ENCODE measurements at regions not wholly inside any gene's neighbourhood (a gene's known extent, or its start where the extent isn't known, plus 50 kb on each side); places are given as distances from the start of the nearest gene placed in this dataset.

GRCh38 chr5:168013546-168013945 is 277.9 kb upstream of the WWC1 start:
- H3K4me3 ChIP-seq (ENCODE audit: low read depth, low read length) = no peak overlapping the region
- no peak for FAIRE-seq
- no peaks in the 10 kb centered on the region for H3K36me3 ChIP-seq (ENCODE audit: control insufficient read depth, insufficient read depth, low read length)
- no peak for DNase-seq (ENCODE audit: low read depth)
- TF ChIP-seq CTCF (IDR thresholded peaks at IDR 0.05; ENCODE audit: insufficient read depth, low read length, severe bottlenecking) = no peak
- no peaks in the 10 kb centered on the region for H3K27me3 ChIP-seq (ENCODE audit: control insufficient read depth, insufficient read depth, low read length)

- FAIRE-seq = no peak
- no peaks in the 10 kb centered on the region for H3K27me3 ChIP-seq (ENCODE audit: control insufficient read depth, insufficient read depth, low read length)
- no peaks in the 10 kb centered on the region for H3K36me3 ChIP-seq (ENCODE audit: control insufficient read depth, insufficient read depth, low read length)
- no peak overlapping the region for H3K4me3 ChIP-seq (ENCODE audit: low read depth, low read length)
- DNase-seq (ENCODE audit: low read depth) = no peak
- no peak for TF ChIP-seq CTCF (IDR thresholded peaks at IDR 0.05; ENCODE audit: insufficient read depth, low read length, severe bottlenecking)
Measured at GRCh38 chr5:168014433-168015123, 276.9 kb upstream of the WWC1 start.

GRCh38 chr5:168015506-168015905 is 275.9 kb upstream of the WWC1 start:
- DNase-seq (ENCODE audit: low read depth) (no peak), FAIRE-seq (no peak)
- H3K36me3 ChIP-seq (ENCODE audit: control insufficient read depth, insufficient read depth, low read length) = no peaks in the 10 kb centered on the region
- no peak overlapping the region for H3K4me3 ChIP-seq (ENCODE audit: low read depth, low read length)
- H3K27me3 ChIP-seq (ENCODE audit: control insufficient read depth, insufficient read depth, low read length) = no peaks in the 10 kb centered on the region
- TF ChIP-seq CTCF (IDR thresholded peaks at IDR 0.05; ENCODE audit: insufficient read depth, low read length, severe bottlenecking) = no peak

- H3K4me3 ChIP-seq (ENCODE audit: low read depth, low read length) = no peak overlapping the region
- no peaks in the 10 kb centered on the region for H3K27me3 ChIP-seq (ENCODE audit: control insufficient read depth, insufficient read depth, low read length)
- no peaks in the 10 kb centered on the region for H3K36me3 ChIP-seq (ENCODE audit: control insufficient read depth, insufficient read depth, low read length)
- FAIRE-seq (no peak), DNase-seq (ENCODE audit: low read depth) (no peak)
- TF ChIP-seq CTCF (IDR thresholded peaks at IDR 0.05; ENCODE audit: insufficient read depth, low read length, severe bottlenecking) = no peak
Measured at GRCh38 chr5:168017313-168017712, 274.1 kb upstream of the WWC1 start.

GRCh38 chr5:168019143-168019542 is 272.3 kb upstream of the WWC1 start:
- FAIRE-seq = no peak
- no peak for TF ChIP-seq CTCF (IDR thresholded peaks at IDR 0.05; ENCODE audit: insufficient read depth, low read length, severe bottlenecking)

More at GRCh38 chr5:168019143-168019542, 272.3 kb upstream of the WWC1 start:
- Histone ChIP-seq H3K4me3 (ENCODE audit: low read depth, low read length) (no peak overlapping the region), H3K36me3 (ENCODE audit: control insufficient read depth, insufficient read depth, low read length) (no peaks in the 10 kb centered on the region), H3K27me3 (ENCODE audit: control insufficient read depth, insufficient read depth, low read length) (no peaks in the 10 kb centered on the region)
- DNase-seq (ENCODE audit: low read depth) = no peak

Measured in bronchial epithelial cell (primary cell).